ENCODE measurements at regions not wholly inside any gene's neighbourhood (a gene's known extent, or its start where the extent isn't known, plus 50 kb on each side); places are given as distances from the start of the nearest gene placed in this dataset.

- no peak for TF ChIP-seq CTCF (IDR thresholded peaks at IDR 0.05)
- H3K9me3 Mint-ChIP-seq (ENCODE audit: low read depth) = no peaks in the 10 kb centered on the region
- H3K27ac Mint-ChIP-seq (ENCODE audit: unreplicated experiment) = no peak overlapping the region
- no peak overlapping the region for H3K4me3 Mint-ChIP-seq (ENCODE audit: unreplicated experiment)
- peaks cover 16% of the 10 kb centered on the region for H3K27me3 Mint-ChIP-seq (ENCODE audit: low read depth)
- H3K4me1 Mint-ChIP-seq (ENCODE audit: low read depth) = no peaks in the 10 kb centered on the region
- DNase-seq (ENCODE audit: low spot score) = no peak
- H3K36me3 Mint-ChIP-seq (ENCODE audit: low read depth) = no peaks in the 10 kb centered on the region
Measured at GRCh38 chr1:208557046-208557722, 313.0 kb upstream of the PLXNA2 start.

GRCh38 chr1:208557723-208558094, 313.5 kb upstream of the PLXNA2 start:
- no peaks in the 10 kb centered on the region for H3K36me3 Mint-ChIP-seq (ENCODE audit: low read depth)

GRCh38 chr1:208559597-208560329, 315.6 kb upstream of the PLXNA2 start:
- Mint-ChIP-seq H3K27me3 (ENCODE audit: low read depth) (peaks cover 12% of the 10 kb centered on the region), H3K4me3 (ENCODE audit: unreplicated experiment) (no peak overlapping the region), H3K9me3 (ENCODE audit: low read depth) (no peaks in the 10 kb centered on the region)

More at GRCh38 chr1:208557723-208558094, 313.5 kb upstream of the PLXNA2 start:
- Mint-ChIP-seq H3K27me3 (ENCODE audit: low read depth) (peaks cover 16% of the 10 kb centered on the region), H3K27ac (ENCODE audit: unreplicated experiment) (no peak overlapping the region), H3K4me1 (ENCODE audit: low read depth) (no peaks in the 10 kb centered on the region), H3K9me3 (ENCODE audit: low read depth) (no peaks in the 10 kb centered on the region), H3K4me3 (ENCODE audit: unreplicated experiment) (no peak overlapping the region)
- TF ChIP-seq CTCF (IDR thresholded peaks at IDR 0.05) = no peak
- DNase-seq (ENCODE audit: low spot score) = no peak

GRCh38 chr1:208562151-208562960, 318.2 kb upstream of the PLXNA2 start:
- Mint-ChIP-seq H3K4me3 (ENCODE audit: unreplicated experiment) (no peak overlapping the region), H3K9me3 (ENCODE audit: low read depth) (no peaks in the 10 kb centered on the region), H3K27me3 (ENCODE audit: low read depth) (peaks cover 10% of the 10 kb centered on the region), H3K36me3 (ENCODE audit: low read depth) (no peaks in the 10 kb centered on the region), H3K4me1 (ENCODE audit: low read depth) (no peaks in the 10 kb centered on the region), H3K27ac (ENCODE audit: unreplicated experiment) (no peak overlapping the region)
- DNase-seq (ENCODE audit: low spot score) = no peak
- TF ChIP-seq CTCF (IDR thresholded peaks at IDR 0.05) = no peak

More at GRCh38 chr1:208559597-208560329, 315.6 kb upstream of the PLXNA2 start:
- Mint-ChIP-seq H3K36me3 (ENCODE audit: low read depth) (no peaks in the 10 kb centered on the region), H3K27ac (ENCODE audit: unreplicated experiment) (no peak overlapping the region), H3K4me1 (ENCODE audit: low read depth) (no peaks in the 10 kb centered on the region)
- no peak for DNase-seq (ENCODE audit: low spot score)
- TF ChIP-seq CTCF (IDR thresholded peaks at IDR 0.05) = no peak

GRCh38 chr1:208564466-208564865, 320.3 kb upstream of the PLXNA2 start:
- Mint-ChIP-seq H3K27ac (ENCODE audit: unreplicated experiment) (no peak overlapping the region), H3K9me3 (ENCODE audit: low read depth) (peaks cover 5% of the 10 kb centered on the region), H3K4me1 (ENCODE audit: low read depth) (no peaks in the 10 kb centered on the region), H3K4me3 (ENCODE audit: unreplicated experiment) (no peak overlapping the region), H3K36me3 (ENCODE audit: low read depth) (no peaks in the 10 kb centered on the region), H3K27me3 (ENCODE audit: low read depth) (peaks cover 21% of the 10 kb centered on the region)
- TF ChIP-seq CTCF (IDR thresholded peaks at IDR 0.05) = no peak
- DNase-seq (ENCODE audit: low spot score) = no peak
